Urinary bladder (tissue), 3 donors: ENCODE measurements at regions not wholly inside any gene's neighbourhood (a gene's known extent, or its start where the extent isn't known, plus 50 kb on each side); places are given as distances from the start of the nearest gene placed in this dataset.

Experiments
- DNase-seq: peaks from one replicate; pipeline ENCODE4 v3.0.0-alpha.2; 2015; ENCODE audit errors: extremely low spot score
- H3K27ac ChIP-seq: one replicate; pipeline ENCODE4 v1.5.1; 2013; ENCODE audit warnings: low read depth, mild to moderate bottlenecking, moderate library complexity
- H3K36me3 ChIP-seq: one replicate; pipeline ENCODE4 v1.6.1; 2013; ENCODE audit warnings: mild to moderate bottlenecking, moderate library complexity; ENCODE audit not compliant: insufficient read depth
- H3K4me1 ChIP-seq: one replicate; pipeline ENCODE4 v1.6.1; 2013; ENCODE audit warnings: mild to moderate bottlenecking, moderate library complexity; ENCODE audit not compliant: insufficient read depth
- H3K4me3 ChIP-seq: one replicate; pipeline ENCODE4 v1.5.1; 2013; ENCODE audit warnings: low read depth, low read length
- WGBS: extraction: QIAGEN DNeasy Blood & Tissue Kit; methylation state at CpG from one replicate; pipeline ENCODE4 v1.1.7; 2013; 5-methylcytosine and 5-hydroxymethylcytosine counted together
- donor health status: healthy with polysubstance abuse.
- donor health status: healthy.

GRCh38 chr15:97592778-97593177 is 367.7 kb upstream of the ARRDC4 start:
- no peaks in the 10 kb centered on the region for H3K36me3 ChIP-seq
- no peak for DNase-seq
- H3K4me3 ChIP-seq = no peak overlapping the region
- H3K27ac ChIP-seq = no peak overlapping the region
- no peaks in the 10 kb centered on the region for H3K4me1 ChIP-seq
- WGBS = 79% methylated on average over 4 of the region's 4 CpGs

DNA sequence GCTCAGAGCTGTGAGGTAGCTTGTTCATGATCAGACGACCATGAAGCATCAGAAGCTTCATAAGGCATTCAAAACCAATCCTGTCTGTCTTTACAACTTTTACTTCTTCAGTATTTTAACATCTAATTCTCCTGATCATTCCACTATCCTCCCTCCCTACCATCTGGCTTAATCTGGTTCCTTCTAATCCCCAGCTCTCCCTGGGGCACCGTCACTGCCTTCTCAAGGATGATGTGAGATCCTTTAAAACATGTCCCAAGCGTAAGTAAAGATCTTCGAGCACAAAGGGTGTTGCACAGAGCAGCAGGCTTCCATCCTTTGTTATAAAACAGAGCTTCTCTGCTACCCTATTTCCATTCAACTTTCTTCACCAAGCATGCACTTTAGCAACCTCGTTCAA is 362.7 kb upstream of the ARRDC4 start:
- Histone ChIP-seq H3K4me3 (no peak overlapping the region), H3K27ac (no peak overlapping the region), H3K36me3 (no peaks in the 10 kb centered on the region), H3K4me1 (no peaks in the 10 kb centered on the region)
- WGBS = 49% methylated on average over 5 of the region's 5 CpGs
- DNase-seq = no peak

DNA sequence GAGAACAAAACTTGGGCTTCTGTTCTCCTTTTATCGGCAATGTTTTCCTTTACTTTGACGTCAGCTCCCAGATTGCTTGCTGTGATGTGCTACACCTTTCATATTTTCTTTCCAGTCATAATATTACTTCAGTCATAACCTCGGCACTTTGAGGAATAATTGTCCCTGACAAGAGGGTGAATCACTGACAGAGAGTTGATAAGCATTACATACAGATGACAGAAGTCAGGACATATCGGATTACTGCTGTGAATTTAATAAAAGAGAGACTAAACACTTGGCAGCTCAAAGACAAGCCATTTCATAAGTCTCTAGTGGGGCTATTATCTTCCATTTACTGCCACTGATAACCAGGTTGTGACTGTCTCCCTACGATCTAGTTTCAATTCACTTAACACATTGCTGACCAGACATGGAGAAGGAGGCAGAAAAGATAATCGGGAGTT is 362.1 kb upstream of the ARRDC4 start:
- no peaks in the 10 kb centered on the region for H3K4me1 ChIP-seq
- no peak overlapping the region for H3K27ac ChIP-seq
- WGBS = 24% methylated on average over 6 of the region's 6 CpGs
- no peak overlapping the region for H3K4me3 ChIP-seq
- H3K36me3 ChIP-seq = no peaks in the 10 kb centered on the region
- DNase-seq = no peak

DNA sequence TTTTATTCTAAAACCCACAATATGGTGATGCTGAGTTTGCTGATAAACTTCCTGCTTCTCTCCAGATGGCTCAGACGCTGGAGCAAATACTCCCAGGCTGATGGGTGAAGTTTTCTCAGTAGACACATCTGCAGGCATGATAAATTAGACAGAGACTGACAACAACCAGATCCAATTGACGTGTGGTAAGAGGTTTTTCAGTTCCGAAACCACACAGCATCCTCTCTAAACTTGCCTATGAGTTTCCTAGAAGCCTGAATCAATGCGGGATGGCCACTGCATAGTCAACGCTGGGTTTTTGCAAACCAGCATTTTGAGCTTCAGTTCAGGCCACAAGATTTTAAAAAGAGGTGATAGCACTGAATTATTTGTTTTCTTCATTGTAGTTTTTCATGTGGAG is 360.3 kb upstream of the ARRDC4 start:
- WGBS = 76% methylated on average over 5 of the region's 5 CpGs
- H3K36me3 ChIP-seq = no peaks in the 10 kb centered on the region
- H3K4me3 ChIP-seq = no peak overlapping the region
- DNase-seq = no peak
- no peak overlapping the region for H3K27ac ChIP-seq
- H3K4me1 ChIP-seq = no peaks in the 10 kb centered on the region

DNA sequence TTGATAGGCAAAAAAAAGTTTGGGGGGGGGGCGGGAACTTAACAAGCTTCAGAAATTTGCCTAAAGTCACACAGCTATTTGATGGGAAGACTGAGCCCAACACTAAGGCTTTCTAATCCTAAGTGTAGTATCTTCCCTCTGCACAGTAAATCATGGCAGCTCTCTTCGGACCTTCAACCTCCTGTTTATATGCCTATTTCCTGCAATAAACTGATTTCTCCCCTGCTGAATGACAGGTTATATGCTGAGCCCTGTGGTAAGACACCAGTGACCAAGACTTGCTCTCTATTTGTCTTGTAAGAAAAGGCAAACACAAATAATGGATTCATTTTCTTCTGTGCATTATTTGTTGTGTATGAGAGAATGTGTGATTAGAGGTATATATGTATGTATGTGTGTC is 355.8 kb upstream of the ARRDC4 start:
- no peak overlapping the region for H3K4me3 ChIP-seq
- H3K36me3 ChIP-seq = no peaks in the 10 kb centered on the region
- no peaks in the 10 kb centered on the region for H3K4me1 ChIP-seq
- H3K27ac ChIP-seq = no peak overlapping the region
- no peak for DNase-seq
- WGBS = 43% methylated on average over 2 of the region's 2 CpGs

DNA sequence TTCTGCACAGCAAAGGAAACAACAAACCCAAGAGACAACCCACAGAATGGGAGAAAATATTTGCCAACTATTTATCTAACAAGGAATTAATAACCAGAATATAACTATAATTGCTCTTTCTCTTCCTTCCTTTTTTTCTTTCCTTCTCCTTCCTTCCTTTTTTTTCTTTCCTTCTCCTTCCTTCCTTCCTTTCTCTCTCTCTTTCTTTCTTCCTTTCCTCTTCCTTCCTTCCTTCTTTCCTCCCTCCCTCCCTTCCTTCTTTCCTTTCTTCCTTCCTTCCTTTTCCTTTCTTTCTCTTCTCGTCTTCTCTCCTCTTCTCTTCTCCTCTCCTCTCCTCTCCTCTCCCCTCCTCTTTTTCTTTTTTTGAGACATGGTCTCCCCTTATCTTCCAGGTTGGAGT is 345.4 kb upstream of the ARRDC4 start:
- Histone ChIP-seq H3K4me1 (no peaks in the 10 kb centered on the region), H3K36me3 (no peaks in the 10 kb centered on the region)
- WGBS = 88% methylated on average over 1 of the region's 1 CpG

DNA sequence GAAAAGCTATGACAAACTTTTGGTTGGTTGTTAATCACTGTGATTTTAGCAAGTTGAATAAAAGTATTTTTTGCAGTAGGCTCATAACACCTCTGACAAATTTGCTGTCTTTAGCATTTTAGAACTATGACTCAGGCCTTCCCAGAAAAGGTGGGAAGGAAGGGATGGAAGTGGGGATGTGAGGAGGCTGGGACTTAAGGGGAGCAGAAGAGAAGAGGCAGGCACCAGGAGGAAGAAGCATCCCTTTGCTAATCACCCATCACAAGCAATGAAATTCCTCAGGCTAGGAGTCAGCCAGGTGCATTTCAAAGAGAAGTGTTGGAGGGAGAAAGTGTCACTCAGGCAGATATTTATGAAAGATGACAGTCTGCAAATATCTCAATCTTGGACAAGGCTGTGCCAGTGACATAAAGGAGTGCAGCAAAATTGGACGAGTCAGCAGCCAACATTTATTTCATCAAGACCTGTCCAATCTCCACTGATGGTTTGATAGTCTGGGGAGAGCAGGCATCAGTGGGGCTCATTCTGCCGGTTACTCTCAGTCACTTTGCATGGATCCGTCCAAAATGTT is 337.3 kb upstream of the ARRDC4 start:
- H3K4me1 ChIP-seq = no peaks in the 10 kb centered on the region
- 70% methylated on average over 3 of the region's 3 CpGs for WGBS
- DNase-seq = no peak
- no peak overlapping the region for H3K4me3 ChIP-seq
- no peak overlapping the region for H3K27ac ChIP-seq
- H3K36me3 ChIP-seq = no peaks in the 10 kb centered on the region

More for the DNA sequence above, 345.4 kb upstream of the ARRDC4 start:
- Histone ChIP-seq H3K4me3 (no peak overlapping the region), H3K27ac (no peak overlapping the region)
- no peak for DNase-seq

- DNase-seq = no peak
- 57% methylated on average over 1 of the region's 1 CpG for WGBS
- Histone ChIP-seq H3K4me1 (no peaks in the 10 kb centered on the region), H3K36me3 (no peaks in the 10 kb centered on the region), H3K4me3 (no peak overlapping the region), H3K27ac (no peak overlapping the region)
Measured at GRCh38 chr15:97627634-97628033, 332.9 kb upstream of the ARRDC4 start.

- DNase-seq = no peak
- Histone ChIP-seq H3K4me1 (no peaks in the 10 kb centered on the region), H3K36me3 (no peaks in the 10 kb centered on the region), H3K27ac (no peak overlapping the region), H3K4me3 (no peak overlapping the region)
- WGBS = 51% methylated on average over 2 of the region's 2 CpGs
Measured at GRCh38 chr15:97645758-97646157, 314.7 kb upstream of the ARRDC4 start.

GRCh38 chr15:97648728-97649127 is 311.8 kb upstream of the ARRDC4 start:
- Histone ChIP-seq H3K4me3 (no peak overlapping the region), H3K36me3 (no peaks in the 10 kb centered on the region), H3K4me1 (no peaks in the 10 kb centered on the region), H3K27ac (no peak overlapping the region)
- WGBS = 59% methylated on average over 1 of the region's 1 CpG
- no peak for DNase-seq

DNA sequence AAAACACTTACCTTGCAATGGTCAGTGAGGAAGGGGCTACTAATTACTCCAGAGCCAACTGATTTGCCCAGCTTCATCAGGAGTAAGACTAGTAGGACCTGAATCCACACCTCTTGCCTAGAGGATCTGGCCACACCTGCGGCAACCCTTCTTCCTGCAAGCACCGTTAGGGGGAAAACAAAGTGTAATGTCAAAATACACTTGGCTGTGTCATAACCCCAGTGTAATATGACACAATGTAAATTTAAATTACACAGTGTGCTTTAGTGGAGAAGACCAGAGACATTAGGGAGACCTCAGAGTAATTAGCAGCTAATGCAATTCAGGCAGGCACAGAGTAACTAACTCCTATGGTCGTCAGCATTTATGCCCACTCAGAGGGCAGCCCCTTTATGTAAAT is 308.5 kb upstream of the ARRDC4 start:
- Histone ChIP-seq H3K36me3 (no peaks in the 10 kb centered on the region), H3K4me1 (no peaks in the 10 kb centered on the region), H3K27ac (no peak overlapping the region), H3K4me3 (no peak overlapping the region)
- DNase-seq = no peak
- WGBS = 53% methylated on average over 3 of the region's 3 CpGs

GRCh38 chr15:97652700-97653167 is 307.8 kb upstream of the ARRDC4 start:
- Histone ChIP-seq H3K36me3 (no peaks in the 10 kb centered on the region), H3K27ac (no peak overlapping the region), H3K4me1 (no peaks in the 10 kb centered on the region), H3K4me3 (no peak overlapping the region)
- WGBS = 3% methylated on average over 32 of the region's 32 CpGs
- DNase-seq = no peak

GRCh38 chr15:97653896-97654295 is 306.6 kb upstream of the ARRDC4 start:
- Histone ChIP-seq H3K27ac (no peak overlapping the region), H3K4me3 (no peak overlapping the region), H3K4me1 (no peaks in the 10 kb centered on the region), H3K36me3 (no peaks in the 10 kb centered on the region)
- no peak for DNase-seq
- WGBS = 95% methylated on average over 1 of the region's 1 CpG

DNA sequence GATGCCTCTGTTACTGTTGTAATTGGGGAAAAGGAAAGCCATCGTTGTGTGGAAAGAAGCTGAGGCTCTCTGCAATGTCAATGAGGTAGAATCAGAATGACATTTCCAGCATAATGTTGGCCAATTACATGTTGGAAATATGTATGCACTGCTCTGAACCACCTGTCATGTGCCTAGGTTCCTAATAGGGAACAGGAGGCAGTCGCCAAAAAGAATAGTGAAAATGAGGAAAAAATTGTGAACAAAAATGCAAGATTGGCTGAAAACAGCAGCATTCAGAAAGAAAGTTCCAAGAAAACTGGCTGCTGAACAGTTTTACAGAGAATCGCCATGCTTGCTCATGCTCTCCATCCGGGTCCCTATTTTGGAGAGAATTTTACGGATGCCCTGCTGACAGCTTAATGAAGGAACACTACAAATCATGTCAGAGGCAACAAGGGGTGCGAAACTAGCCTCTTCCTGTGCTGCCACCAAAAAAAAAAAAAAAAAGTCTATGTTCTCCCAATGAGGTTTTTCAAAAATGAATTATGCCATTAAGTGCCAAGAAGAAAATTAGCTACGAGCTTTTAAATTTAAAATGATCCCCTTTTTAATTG is 305.9 kb upstream of the ARRDC4 start:
- H3K27ac ChIP-seq = no peak overlapping the region
- WGBS = 24% methylated on average over 7 of the region's 7 CpGs
- no peaks in the 10 kb centered on the region for H3K36me3 ChIP-seq
- no peak for DNase-seq
- no peaks in the 10 kb centered on the region for H3K4me1 ChIP-seq
- no peak overlapping the region for H3K4me3 ChIP-seq
